ENCODE measurements at regions not wholly inside any gene's neighbourhood (a gene's known extent, or its start where the extent isn't known, plus 50 kb on each side); places are given as distances from the start of the nearest gene placed in this dataset. TPM values are rescaled to one million over a fixed set of nuclear protein-coding genes. Genes with fewer than 3 reads are reported as not detected.
"Not testable (repeated sequence)": the region's sequence is repeated elsewhere in the genome, so short reads cannot be mapped to it uniquely, and the experiment has no call there.

DNA sequence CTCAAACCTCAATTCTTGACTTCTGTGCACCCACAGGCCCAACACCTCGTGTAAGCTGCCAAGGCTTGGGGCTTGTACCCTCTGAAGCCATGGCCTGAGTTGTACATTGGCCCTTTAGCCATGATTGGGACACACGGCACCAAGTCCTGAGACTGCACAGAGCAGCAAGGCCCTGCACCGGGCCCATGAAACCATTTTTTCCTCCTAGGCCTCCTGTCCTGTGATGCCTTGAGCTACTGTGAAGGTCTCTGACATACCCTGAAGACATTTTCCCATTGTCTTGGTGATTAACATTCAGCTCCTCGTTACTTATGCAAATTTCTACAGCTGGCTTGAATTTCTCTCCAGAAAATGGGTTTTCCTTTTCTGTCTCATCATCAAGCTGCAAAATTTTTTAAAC lies 52.3 kb upstream of the FRG1 start:
- H4K5ac ChIP-seq (ENCODE audit: low read depth, low read length); intact Hi-C loops (cut with micrococcal nuclease); ATAC-seq (ENCODE audit: low read depth); H4K20me1 ChIP-seq (ENCODE audit: insufficient read depth, low read length); H3K4me3 ChIP-seq (ENCODE audit: insufficient read depth, low read depth, low read length); H2AFZ ChIP-seq (replicated peaks; ENCODE audit: low read length, poor library complexity); POLR2A ChIA-PET (ENCODE audit: unreplicated experiment); H3K27me3 ChIP-seq (ENCODE audit: control insufficient read depth, insufficient read depth, low read length); H3K9ac ChIP-seq (ENCODE audit: low read depth, low read length); H3K9me3 ChIP-seq (ENCODE audit: control insufficient read depth, insufficient read depth, low read length); dilution Hi-C loops (cut with HindIII; ENCODE audit: low sequenced_read_pairs, unreplicated experiment); H3K9me1 ChIP-seq (ENCODE audit: insufficient read depth, low read length); H2BK120ac ChIP-seq (ENCODE audit: low read depth, low read length); H3K18ac ChIP-seq (ENCODE audit: low read depth, low read length); H2BK20ac ChIP-seq (ENCODE audit: low read depth, low read length); H2BK15ac ChIP-seq (ENCODE audit: low read depth, low read length); BruUV-seq (replicated peaks); H2AK5ac ChIP-seq (ENCODE audit: low read depth, low read length); H2BK5ac ChIP-seq (ENCODE audit: low read depth, low read length, poor library complexity, severe bottlenecking); H3K79me1 ChIP-seq (ENCODE audit: low read depth in 1 of 2, low read length in 2 of 2); H4K8ac ChIP-seq (ENCODE audit: low read depth in 2 of 2, low read length in 2 of 2); H2AK9ac ChIP-seq (replicated peaks; ENCODE audit: low read depth, low read length, poor library complexity); H3K4me2 ChIP-seq (ENCODE audit: low read depth, low read length); H3K56ac ChIP-seq (ENCODE audit: extremely low read depth, insufficient read depth, low read length); H3K23ac ChIP-seq (ENCODE audit: low read depth, low read length); DNase-seq; H3K4ac ChIP-seq (ENCODE audit: low read depth, low read length); CTCF ChIA-PET; H3K27ac ChIP-seq (ENCODE audit: insufficient read depth, low read length); in situ Hi-C loops (cut with MboI; ENCODE audit: low sequenced_read_pairs); H3K14ac ChIP-seq (replicated peaks; ENCODE audit: low read depth, low read length); H3K4me1 ChIP-seq (ENCODE audit: control insufficient read depth, insufficient read depth, low read length); H4K91ac ChIP-seq (ENCODE audit: insufficient read depth, low read depth, low read length); H3K36me3 ChIP-seq (ENCODE audit: control insufficient read depth, insufficient read depth, low read length): not testable (repeated sequence)
- WGBS, 2 experiments (ENCODE audit: extremely low coverage in 2 of 2, insufficient read length in 1 of 2): 62% methylated on average over 3 of the region's 4 CpGs; no CpG with 5 or more reads in 1 of the 2 experiments

Small RNA genes in the stretch of these regions (microRNA-seq; reads per million reads assigned to microRNA genes)
- gene RNU1-51P (ENCODE audit: insufficient read depth, insufficient read length): not detected
- gene RNU7-192P (ENCODE audit: insufficient read depth, insufficient read length): not detected

Small RNA genes in the stretch of these regions (small RNA-seq; reads per million reads assigned to genes)
- gene RNU1-51P (0 reads per million in 5 experiments), gene RNU7-192P (0 reads per million in 5 experiments)

All from IMR-90 (cell line).